ENCODE measurements at regions not wholly inside any gene's neighbourhood (a gene's known extent, or its start where the extent isn't known, plus 50 kb on each side); places are given as distances from the start of the nearest gene placed in this dataset.

DNA sequence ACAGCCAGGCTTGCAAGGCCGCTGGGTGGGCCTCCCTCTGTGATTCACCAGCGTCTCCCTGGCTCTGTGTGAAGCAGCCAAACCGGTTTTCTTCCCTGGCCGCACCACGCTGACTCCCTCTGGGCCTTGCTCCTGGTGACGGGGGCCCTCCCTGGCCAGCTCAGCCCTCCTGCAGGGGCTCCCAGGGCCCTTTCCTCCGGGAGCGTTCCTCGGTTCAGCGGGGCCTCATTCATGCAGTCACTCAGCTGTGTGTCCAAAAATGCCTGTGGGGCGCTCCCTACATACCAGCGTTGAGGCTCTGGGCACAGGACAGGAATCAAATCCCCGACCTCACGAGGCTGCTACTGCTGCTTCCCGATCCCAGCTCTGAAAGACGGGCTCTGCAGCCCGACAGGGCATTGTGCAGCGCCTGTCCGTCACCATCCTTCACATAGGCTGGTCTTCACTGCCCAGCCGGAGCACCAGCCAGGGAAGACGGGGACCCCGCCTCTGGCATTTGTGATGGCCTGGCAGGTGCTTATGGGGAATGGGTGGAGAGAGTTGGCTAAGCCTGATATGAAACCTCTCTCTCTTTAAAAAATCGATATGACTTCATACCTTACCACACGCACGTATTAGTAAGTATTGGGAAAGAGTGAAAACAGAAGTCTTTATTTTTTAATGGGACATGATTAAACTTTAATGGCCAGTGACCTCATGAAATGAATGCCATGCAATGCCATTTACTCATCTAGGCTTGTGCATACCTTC is 110.0 kb upstream of the SHH start:
- TF ChIP-seq, protein P1, sequence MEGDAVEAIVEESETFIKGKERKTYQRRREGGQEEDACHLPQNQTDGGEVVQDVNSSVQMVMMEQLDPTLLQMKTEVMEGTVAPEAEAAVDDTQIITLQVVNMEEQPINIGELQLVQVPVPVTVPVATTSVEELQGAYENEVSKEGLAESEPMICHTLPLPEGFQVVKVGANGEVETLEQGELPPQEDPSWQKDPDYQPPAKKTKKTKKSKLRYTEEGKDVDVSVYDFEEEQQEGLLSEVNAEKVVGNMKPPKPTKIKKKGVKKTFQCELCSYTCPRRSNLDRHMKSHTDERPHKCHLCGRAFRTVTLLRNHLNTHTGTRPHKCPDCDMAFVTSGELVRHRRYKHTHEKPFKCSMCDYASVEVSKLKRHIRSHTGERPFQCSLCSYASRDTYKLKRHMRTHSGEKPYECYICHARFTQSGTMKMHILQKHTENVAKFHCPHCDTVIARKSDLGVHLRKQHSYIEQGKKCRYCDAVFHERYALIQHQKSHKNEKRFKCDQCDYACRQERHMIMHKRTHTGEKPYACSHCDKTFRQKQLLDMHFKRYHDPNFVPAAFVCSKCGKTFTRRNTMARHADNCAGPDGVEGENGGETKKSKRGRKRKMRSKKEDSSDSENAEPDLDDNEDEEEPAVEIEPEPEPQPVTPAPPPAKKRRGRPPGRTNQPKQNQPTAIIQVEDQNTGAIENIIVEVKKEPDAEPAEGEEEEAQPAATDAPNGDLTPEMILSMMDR (IDR thresholded peaks at IDR 0.05; ENCODE audit: insufficient read depth, low read length, poor library complexity, severe bottlenecking) = no peak
- no peak for TF ChIP-seq EZH2phosphoT487 (conservative IDR thresholded peaks at IDR 0.05; ENCODE audit: low read length)
- Histone ChIP-seq H3F3A (ENCODE audit: insufficient read depth) (no peaks in the 10 kb centered on the region), H3K9me2 (replicated peaks; ENCODE audit: insufficient read depth, low read length) (no peaks in the 10 kb centered on the region), H3K36me3 (ENCODE audit: low read length) (no peaks in the 10 kb centered on the region), H2AFZ (ENCODE audit: low read depth, low read length, severe bottlenecking) (no peak overlapping the region), H3K4me2 (ENCODE audit: low read depth, low read length, poor library complexity, severe bottlenecking) (no peak overlapping the region), H4K20me1 (ENCODE audit: low read depth, low read length) (no peaks in the 10 kb centered on the region), H3K27ac (ENCODE audit: low read depth, low read length) (no peak overlapping the region), H3K9ac (ENCODE audit: low read length) (no peak overlapping the region), H3K9me3 (ENCODE audit: insufficient read depth, low read length) (no peaks in the 10 kb centered on the region), H3K79me2 (ENCODE audit: insufficient read depth, low read length) (no peaks in the 10 kb centered on the region), H3K27me3 (ENCODE audit: low read length) (no peaks in the 10 kb centered on the region), H3K4me3 (ENCODE audit: insufficient read depth, low read length, poor library complexity, severe bottlenecking) (no peak overlapping the region)

DNA sequence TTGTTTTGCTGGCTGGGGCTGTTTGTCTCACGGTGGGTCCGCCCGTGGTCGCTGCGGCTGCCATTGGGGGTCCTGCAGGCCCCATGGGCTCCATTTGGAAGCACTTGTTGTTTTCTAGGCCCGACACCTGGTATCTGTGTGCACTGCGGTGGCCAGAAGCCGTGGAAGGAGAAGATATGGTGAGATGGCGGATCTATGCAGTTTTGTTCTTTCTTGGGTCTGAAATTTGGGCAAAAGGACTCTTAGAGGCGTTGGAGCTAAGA is 109.5 kb upstream of the SHH start:
- Histone ChIP-seq H3K4me2 (ENCODE audit: low read depth, low read length, poor library complexity, severe bottlenecking) (no peak overlapping the region), H3K27me3 (ENCODE audit: low read length) (no peaks in the 10 kb centered on the region)

DNA sequence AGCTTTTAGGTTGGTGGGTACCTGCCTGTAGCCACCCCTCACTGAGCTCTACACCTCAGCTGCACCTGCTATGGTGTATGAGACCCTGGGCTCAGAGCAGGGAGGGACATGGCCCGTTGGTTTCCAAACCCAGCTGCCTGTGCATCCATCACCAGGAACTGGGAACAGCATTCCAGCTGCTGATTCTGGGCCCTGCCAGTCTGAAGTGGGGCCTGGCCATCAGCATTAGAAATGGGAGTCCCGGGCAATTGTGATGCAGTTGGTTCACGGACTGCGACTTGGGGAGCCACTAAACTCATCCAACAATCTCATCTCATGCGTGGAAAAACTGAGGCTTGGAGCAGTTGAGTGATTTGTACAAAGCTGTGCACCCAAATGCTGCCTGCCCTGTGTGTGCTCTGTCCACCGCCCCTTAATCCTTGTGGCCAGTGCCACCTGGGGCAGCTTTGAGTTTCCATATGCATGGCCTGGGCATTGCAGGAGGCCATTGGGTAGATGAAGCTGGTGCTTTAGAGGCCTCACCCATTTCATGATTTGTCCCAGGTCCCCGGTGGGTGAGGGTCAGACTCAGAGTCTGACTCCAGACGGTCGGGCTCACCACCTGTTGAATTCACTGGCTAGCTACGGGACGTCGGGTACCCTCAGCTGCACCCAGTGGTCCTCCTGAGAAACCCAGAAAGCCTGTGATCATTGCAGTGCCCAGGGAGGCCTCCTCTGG is 109.0 kb upstream of the SHH start:
- H3K79me2 ChIP-seq (ENCODE audit: insufficient read depth, low read length) = no peaks in the 10 kb centered on the region
- H3K9ac ChIP-seq (ENCODE audit: low read length) = no peak overlapping the region
- no peaks in the 10 kb centered on the region for H3F3A ChIP-seq (ENCODE audit: insufficient read depth)
- TF ChIP-seq, protein P1 (IDR thresholded peaks at IDR 0.05; ENCODE audit: insufficient read depth, low read length, poor library complexity, severe bottlenecking) = no peak
- no peak for TF ChIP-seq EZH2phosphoT487 (conservative IDR thresholded peaks at IDR 0.05; ENCODE audit: low read length)
- no peaks in the 10 kb centered on the region for H3K9me2 ChIP-seq (replicated peaks; ENCODE audit: insufficient read depth, low read length)
- no peaks in the 10 kb centered on the region for H3K36me3 ChIP-seq (ENCODE audit: low read length)
- no peaks in the 10 kb centered on the region for H4K20me1 ChIP-seq (ENCODE audit: low read depth, low read length)
- no peak overlapping the region for H2AFZ ChIP-seq (ENCODE audit: low read depth, low read length, severe bottlenecking)
- no peak overlapping the region for H3K4me3 ChIP-seq (ENCODE audit: insufficient read depth, low read length, poor library complexity, severe bottlenecking)
- H3K4me2 ChIP-seq (ENCODE audit: low read depth, low read length, poor library complexity, severe bottlenecking) = no peak overlapping the region
- no peaks in the 10 kb centered on the region for H3K9me3 ChIP-seq (ENCODE audit: insufficient read depth, low read length)
- no peaks in the 10 kb centered on the region for H3K27me3 ChIP-seq (ENCODE audit: low read length)
- no peak overlapping the region for H3K27ac ChIP-seq (ENCODE audit: low read depth, low read length)

More for the DNA sequence above, 109.5 kb upstream of the SHH start:
- H4K20me1 ChIP-seq (ENCODE audit: low read depth, low read length) = no peaks in the 10 kb centered on the region
- H3K36me3 ChIP-seq (ENCODE audit: low read length) = no peaks in the 10 kb centered on the region
- H3K27ac ChIP-seq (ENCODE audit: low read depth, low read length) = no peak overlapping the region
- H3K9ac ChIP-seq (ENCODE audit: low read length) = no peak overlapping the region
- no peak overlapping the region for H3K4me3 ChIP-seq (ENCODE audit: insufficient read depth, low read length, poor library complexity, severe bottlenecking)
- H2AFZ ChIP-seq (ENCODE audit: low read depth, low read length, severe bottlenecking) = no peak overlapping the region
- H3K9me2 ChIP-seq (replicated peaks; ENCODE audit: insufficient read depth, low read length) = no peaks in the 10 kb centered on the region
- TF ChIP-seq, protein P1 (IDR thresholded peaks at IDR 0.05; ENCODE audit: insufficient read depth, low read length, poor library complexity, severe bottlenecking) = no peak
- no peak for TF ChIP-seq EZH2phosphoT487 (conservative IDR thresholded peaks at IDR 0.05; ENCODE audit: low read length)
- H3K79me2 ChIP-seq (ENCODE audit: insufficient read depth, low read length) = no peaks in the 10 kb centered on the region
- no peaks in the 10 kb centered on the region for H3F3A ChIP-seq (ENCODE audit: insufficient read depth)
- H3K9me3 ChIP-seq (ENCODE audit: insufficient read depth, low read length) = no peaks in the 10 kb centered on the region
